PC-3 (cell line): ENCODE measurements at regions not wholly inside any gene's neighbourhood (a gene's known extent, or its start where the extent isn't known, plus 50 kb on each side); places are given as distances from the start of the nearest gene placed in this dataset.

Experiments
- CTCF ChIP-seq: fragments of 300-600 bp; sonication (generic); conservative IDR thresholded peaks from 2 replicates; pipeline ENCODE4 v1.5.1; 2017; ENCODE audit warnings: antibody characterized with exemption, low read depth, mild to moderate bottlenecking, low read length
- EZH2 ChIP-seq: fragments of 300-600 bp; sonication (generic); IDR thresholded peaks from one replicate; pipeline ENCODE4 v1.6.1; 2017; ENCODE audit warnings: antibody characterized with exemption, mild to moderate bottlenecking, low read length; ENCODE audit not compliant: unreplicated experiment

DNA sequence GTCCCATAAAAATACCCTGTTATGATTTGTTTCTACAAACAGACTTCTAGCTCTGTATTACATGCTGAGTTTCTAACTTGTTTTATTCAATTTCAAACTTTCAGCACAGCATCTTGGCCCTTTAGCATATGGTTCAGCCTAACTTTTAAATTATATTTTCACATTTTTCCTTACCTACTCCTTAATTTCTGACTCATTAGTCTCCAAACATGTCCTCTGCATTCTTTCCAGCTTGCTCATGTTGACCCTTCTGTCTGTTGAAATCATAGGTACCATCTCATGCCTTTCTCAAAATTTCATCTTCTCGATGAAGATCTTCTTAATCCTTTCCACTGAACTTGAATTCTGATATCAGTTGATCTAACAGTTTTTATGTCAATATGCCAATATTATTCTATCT lies 200.9 kb upstream of the RIOK2 start:
- TF ChIP-seq CTCF (no peak), EZH2 (no peak)
